NCI-H2081 (cell line): ENCODE measurements at regions not wholly inside any gene's neighbourhood (a gene's known extent, or its start where the extent isn't known, plus 50 kb on each side); places are given as distances from the start of the nearest gene placed in this dataset.

Experiments used
- DNase-seq, 2 experiments: peaks; one replicate each; lab custom pipeline; 2025; lab: John Stamatoyannopoulos, UW

- no peak for DNase-seq
These were observed 290.3 kb downstream of the NSG2 start for GRCh38 chr5:174335682-174336364.

DNA sequence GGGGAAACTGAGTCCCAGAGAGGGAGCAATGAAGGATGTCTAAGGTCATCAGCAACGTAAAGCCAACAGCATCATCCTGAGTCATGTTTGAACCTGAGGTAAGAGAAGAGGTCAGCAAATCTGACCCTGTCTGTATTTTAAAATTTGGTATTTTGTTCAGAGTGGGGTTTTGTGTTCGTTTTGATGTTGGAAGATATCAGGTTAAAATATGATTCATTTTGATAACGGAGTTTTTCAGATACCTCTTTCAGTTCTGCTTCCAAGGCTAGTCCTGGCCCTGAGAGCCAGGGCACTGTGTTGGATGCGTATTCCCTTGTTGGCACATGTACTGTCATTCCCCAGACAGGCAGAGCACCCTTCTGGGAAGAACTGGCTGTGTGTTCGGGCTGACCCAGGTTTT, 291.0 kb downstream of the NSG2 start:
- DNase-seq = no peak

DNA sequence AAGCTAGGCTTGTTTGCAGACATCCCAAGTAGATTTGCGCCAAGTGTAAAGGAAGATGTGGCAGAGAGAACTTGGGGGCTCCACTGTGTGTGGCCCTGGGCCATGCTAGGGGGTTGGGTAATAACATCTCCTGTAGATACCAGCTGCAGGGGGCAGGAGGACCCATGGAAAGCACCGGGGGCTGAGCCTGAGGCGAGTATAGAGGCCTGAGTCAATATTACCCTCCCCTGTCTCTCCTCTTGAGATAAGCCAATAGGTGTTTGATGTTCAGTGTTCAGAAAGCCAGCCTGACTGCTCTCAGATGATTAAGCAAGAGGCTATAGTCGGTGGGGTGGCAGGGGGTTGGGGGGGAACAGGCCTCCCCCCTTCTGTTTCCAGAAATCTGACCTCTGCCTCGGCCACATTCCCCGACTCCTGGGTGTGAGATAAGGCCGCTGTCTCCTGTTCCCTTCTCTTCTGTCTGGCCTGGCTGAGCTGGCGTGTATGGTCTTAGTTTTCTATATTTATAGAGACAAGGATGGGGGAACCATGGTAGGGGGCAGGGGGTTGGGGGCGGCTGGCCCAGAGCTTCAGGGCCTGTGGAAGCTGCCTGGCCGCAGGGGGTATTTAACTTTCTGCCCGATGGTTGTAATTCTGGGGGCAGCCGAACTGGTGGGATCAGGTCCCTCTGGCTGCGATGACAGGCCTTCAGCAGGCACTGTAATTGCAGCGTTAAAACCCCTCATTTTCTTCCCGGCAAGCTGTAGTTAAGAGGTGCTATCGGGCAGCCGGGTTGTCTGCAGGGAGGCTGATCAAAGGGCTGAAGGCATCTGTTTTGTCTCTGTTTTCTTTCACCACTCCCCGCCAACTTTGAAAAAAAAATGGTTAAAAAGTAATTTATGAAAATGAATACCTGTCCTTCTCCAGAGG, 292.0 kb downstream of the NSG2 start:
- no peak for DNase-seq

DNA sequence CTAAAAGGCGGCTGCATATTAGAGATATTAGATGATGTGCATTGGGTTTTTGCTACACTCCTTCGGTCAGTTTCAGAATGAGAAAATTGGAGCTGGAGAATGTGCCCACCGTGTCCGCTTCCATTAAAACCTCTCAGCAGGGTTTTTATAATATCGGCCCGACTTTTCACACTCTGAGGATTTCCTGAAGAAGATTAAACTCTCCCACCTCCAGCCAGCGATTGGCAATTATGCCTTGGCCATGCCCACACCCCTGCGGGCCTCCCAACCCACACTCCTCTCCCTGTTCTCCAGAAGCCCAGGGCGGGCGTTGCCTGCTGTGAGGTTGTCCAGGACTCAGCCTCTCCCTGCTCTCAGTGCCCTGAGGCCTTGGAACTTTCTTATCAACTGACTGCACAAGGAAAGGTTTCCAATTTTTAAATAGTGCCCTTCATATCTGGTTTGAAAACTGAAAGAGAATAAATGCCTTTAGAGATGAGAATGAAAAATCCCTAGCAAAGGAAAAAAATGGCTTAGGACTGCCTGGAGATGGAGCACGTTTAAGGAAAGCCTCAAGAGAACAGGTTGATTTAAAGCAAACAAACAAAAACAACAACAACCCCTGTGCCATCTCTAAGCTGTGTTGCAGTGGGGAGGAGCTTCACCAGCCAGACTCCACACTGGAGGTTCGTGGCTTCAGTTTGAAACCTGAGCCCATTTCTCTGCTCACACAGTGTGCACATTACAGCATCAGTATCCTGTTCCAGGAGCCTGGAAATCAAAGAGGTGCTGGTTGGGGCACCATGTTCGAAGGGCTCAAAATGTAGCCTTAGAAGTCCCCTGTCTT, 292.9 kb downstream of the NSG2 start:
- DNase-seq = no peak

- DNase-seq = no peak
These were observed 293.6 kb downstream of the NSG2 start for GRCh38 chr5:174339130-174339529.

DNA sequence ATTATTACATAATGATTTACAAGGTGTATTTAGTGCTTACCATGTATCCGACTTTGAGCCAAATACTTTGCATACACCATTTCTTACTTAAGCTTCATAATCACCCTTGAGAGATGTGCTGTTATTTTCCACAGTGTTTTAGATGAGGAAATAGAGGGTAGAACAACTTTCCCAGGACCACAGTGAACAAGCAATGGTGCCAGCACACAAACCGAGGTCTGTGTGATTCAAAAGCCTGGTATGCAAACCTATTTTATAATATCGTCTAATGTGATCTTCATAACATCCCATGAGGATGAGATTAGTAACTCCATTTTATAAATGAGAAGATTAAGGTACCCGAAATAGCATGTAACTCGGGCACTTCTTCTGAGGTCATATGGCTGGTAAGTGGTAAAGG, 294.7 kb downstream of the NSG2 start:
- DNase-seq = no peak

DNA sequence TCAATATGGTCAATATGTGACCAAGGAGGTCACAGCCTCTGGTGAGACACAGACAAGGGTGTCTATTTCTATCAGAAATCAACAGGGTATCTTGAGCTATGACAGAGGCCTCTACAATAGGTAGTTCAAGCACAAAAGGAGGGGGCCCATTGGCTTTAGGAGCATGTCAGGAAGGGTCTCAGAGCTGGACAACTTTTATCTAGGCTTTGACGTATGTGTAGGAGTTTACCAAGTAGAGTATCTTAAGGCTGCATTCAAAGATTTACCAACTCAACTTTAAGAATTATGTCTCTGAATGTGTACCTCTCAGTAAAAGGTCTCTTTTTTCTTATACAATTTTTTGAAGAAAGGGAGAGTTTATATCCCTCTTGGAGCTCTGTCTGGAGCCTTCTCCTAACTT, 297.2 kb downstream of the NSG2 start:
- no peak for DNase-seq

GRCh38 chr5:174343826-174344225, 298.3 kb downstream of the NSG2 start:
- no peak for DNase-seq

DNA sequence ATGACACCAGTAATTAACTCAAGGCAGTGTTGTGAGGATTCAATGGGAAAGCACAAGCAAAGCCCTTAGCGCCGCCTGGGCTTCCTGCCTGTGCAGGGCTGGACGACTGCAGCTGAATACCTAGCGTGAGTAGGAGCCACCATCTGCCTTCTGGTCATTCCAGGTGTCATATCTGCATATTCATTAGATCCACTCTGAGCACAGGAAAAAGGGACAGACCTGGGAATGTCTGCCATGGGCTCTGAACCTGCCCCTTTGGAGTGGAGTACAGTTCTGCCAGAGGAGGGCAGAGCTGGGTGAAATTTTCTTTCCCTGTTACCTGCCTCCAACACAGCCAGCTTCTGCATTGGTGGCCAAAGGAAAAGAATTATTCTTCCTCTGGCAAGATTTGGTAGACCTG, 298.8 kb downstream of the NSG2 start:
- no peak for DNase-seq

DNA sequence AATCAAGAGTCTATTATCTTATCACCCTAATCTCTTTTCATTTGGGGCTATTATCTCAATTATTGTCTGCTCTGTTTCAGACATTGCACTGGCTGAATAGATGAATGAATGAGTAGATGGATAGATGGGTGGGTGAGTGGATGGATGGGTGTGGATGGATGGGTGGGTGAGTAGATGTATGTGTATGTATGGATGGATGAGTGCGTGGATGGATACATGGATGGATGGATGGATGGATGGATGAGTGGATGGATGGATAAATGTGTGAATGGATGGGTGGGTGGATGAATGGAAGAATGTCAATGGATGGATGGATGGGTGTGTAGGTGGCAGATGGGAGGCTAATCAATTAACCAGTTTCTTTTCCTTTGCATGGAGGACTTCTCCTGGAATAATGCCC, 301.7 kb downstream of the NSG2 start:
- no peak for DNase-seq

DNA sequence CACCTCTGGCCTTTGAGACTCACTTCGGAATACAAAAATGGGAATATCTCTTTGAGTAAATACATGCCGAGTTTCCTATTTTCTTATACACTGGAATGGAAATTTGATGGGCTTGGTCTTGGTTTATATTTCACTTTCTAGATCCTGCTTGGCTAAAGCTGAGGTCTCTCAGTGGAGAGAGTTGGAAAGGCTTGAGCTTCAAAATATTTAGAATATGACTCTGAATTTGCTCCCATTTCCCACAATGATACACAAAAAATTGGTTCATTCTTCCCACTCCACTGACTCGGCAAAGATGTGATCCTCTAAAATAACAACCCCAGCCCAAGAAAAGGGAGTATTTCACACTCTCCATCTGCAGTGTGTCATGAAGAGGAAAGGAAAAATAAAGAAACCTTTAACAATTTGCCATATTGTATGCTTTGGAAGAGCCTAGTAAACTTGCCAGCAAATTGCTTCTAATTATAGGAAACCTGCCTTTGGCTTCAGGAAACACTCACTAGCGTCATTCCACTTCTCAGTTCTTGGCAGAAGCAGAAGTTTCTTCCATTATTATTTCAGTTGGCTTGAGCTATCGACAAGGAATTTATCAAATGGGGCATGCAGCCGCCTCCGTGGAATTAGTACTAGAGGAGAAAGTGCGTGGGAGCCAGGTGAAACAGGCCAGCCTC, 302.9 kb downstream of the NSG2 start:
- DNase-seq = no peak

DNA sequence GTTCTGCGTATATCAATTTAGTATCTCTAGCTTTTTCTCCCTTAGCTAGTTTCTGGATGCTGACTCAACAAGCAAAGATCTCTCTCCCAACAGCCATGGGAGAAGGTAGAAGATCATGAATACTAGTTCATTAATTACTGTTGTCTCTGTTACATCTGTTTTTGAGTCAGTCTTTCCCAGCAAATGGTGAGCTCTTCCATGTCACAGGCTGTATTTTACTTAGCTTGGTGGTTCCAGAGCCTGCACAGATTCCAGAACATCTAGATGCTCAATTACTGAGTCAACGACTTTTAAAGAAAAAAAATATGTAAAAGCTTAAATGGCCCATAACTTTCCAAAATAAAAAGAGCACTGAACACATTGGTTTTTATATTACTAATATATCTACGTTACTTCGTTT, 307.2 kb downstream of the NSG2 start:
- no peak for DNase-seq

DNA sequence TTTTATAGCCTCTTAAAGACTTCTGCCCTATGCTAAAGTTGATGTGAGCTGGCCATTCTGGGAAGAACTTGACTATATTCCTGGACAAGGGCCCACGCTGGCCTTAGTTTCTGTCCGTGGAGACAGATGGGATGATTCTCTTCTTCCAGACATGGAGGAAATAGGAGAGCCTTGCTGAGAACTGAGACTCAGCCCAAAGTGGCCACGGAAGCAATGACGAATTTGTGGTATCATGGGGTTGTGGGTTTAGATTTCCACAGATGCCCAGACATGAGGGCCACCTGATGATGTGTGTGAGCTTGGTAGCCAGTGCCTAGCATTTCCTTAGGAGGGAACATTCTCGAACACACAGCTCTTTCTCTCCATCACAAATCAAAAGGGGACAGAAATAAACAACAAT, 309.1 kb downstream of the NSG2 start:
- no peak for DNase-seq

DNA sequence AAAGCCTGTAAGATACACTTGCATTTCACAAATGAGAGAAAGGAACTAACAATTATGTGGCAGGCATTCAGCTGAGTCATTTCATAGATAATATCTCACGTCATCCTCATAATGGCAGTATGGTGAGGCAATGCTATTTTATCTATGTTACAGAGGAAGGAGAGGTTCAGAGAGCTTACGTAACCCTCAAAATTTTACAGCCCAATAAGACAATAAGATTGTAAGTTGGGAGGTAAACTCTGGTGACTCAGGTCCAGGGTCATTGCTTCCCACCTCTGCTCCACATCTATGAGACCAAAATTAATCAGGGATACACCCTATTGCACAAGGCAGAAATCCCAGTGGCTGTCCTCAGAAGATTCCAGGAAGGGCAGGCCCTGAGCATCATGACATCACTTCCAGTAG, 309.7 kb downstream of the NSG2 start:
- no peak for DNase-seq

DNA sequence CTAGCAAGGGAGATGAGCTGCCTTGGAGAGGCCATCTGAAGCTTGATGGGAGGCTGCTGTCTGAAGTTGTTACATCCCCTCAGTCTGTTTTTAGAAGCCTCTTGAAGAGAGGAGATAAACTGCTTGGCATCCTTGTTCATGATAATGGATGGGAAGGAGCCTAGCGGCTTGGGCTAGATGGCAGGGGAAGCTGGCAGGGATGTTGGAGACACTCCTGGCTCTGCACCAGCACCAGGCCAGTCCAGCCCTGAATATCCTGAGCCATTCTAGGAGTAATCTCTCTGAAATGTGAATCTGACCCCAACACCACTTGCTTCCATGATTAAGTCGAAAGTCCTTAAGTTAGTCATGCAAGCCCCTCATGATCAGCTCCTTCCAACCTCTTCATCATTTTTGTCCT, 310.5 kb downstream of the NSG2 start:
- DNase-seq = no peak

DNA sequence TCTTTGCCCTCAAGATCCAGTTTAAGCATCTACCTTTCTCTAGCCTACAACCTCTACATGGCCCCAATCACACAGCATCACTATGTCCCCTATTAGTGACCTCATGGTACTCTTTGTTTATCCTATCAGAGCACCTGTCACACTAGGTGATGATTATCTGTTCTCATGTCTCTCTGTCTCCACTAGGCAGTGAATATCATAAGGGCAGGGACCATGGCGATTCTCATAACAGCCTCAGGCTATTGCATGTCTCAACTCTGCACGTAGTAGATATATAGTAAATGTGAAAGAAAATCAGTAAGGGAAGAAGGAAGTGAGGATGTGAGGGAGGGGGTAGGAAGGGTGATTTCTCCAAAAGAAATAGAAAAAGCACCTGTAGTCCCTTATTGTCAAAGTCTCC, 311.0 kb downstream of the NSG2 start:
- DNase-seq = no peak

GRCh38 chr5:174358276-174358675, 312.8 kb downstream of the NSG2 start:
- no peak for DNase-seq

DNA sequence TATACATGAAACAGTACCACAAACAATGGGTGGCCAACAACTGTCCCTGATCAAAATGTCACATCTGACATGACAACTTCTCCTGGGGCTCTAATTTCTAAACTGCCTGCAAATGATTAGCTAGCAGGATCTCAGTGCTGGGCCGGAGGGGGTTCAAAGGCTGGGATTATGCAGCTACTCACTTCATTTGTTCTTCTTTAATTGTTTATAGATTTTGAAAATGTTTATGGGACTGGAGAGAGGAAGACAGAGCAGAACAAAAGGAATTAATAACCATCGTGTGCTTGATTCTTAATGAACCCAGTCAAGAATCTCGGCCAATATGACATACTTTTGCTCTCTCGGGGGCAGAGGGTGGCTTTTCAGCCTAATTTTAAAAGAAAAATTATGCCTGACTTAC, 313.6 kb downstream of the NSG2 start:
- no peak for DNase-seq

- no peak for DNase-seq
These were observed 317.0 kb downstream of the NSG2 start for GRCh38 chr5:174362514-174362913.

DNA sequence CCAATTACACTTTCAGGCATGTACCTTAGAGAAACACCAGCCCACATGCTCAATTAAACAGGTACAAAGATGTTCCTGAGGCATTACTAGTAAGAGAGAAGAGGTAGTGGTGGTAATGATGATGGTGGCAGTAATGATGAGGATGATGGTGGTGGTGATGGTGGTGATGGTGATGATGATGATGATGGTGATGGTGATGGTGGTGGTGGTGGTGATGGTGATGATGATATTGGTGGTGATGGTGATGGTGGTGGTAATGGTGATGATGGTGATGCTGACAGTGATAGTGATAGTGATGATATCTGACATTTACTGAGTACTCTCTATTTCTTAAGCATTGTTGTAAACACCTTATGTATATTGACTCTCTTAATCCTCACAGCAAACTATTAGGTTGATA, 318.4 kb downstream of the NSG2 start:
- no peak for DNase-seq

DNA sequence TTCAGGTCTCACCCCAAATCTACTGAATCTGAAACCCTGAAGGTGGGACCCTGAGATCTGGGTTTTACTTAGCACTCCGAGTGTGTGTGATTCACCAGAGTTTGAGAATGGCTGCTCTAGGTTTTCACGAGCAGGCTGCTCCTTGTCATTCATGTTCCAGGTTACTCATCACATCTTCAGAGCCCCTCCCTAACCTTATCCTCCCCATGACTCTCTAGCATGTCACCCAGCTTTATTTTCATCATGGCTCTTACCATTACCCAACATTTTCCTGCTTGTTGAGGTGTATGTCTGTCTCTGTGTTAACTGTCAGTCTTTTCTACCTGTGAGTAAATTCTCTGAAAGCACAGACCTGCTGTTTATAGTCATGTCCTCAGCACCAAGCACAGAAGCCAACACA, 319.2 kb downstream of the NSG2 start:
- DNase-seq = no peak

GRCh38 chr5:174371600-174372094, 326.1 kb downstream of the NSG2 start:
- DNase-seq = no peak
